CD4-positive, alpha-beta T cell (primary cell): ENCODE measurements at regions not wholly inside any gene's neighbourhood (a gene's known extent, or its start where the extent isn't known, plus 50 kb on each side); places are given as distances from the start of the nearest gene placed in this dataset.
"Not testable (repeated sequence)": the region's sequence is repeated elsewhere in the genome, so short reads cannot be mapped to it uniquely, and the experiment has no call there.

Source experiments
- ATAC-seq: fragments of 200-7000 bp; cut with Tn5 transposase; one replicate; pipeline ENCODE4 v1.10.0; 2022; ENCODE audit warnings: mild to moderate bottlenecking; ENCODE audit not compliant: poor library complexity
- CTCF ChIA-PET: fragments of 350-600 bp; sonication (Branson Sonifier 250); formaldehyde crosslinking; loops from one replicate; lab custom pipeline; 2021; ENCODE audit warnings: antibody characterized with exemption, inconsistent platforms; lab: Charles Lee
- POLR2A ChIA-PET: fragments of 350-600 bp; sonication (Branson Sonifier 250); formaldehyde crosslinking; loops from one replicate; lab custom pipeline; 2021; ENCODE audit warnings: antibody characterized with exemption, inconsistent platforms; lab: Charles Lee
- DNase-seq, 14 experiments: peaks; one replicate each; pipeline ENCODE4 v3.0.0-alpha.2; 2013 to 2020; ENCODE audit warnings: mixed read lengths in 2 of 14
- H3K27ac ChIP-seq, 2 donors: one replicate each; pipeline versions ENCODE4 v1.5.1 to v1.7.0; 2013; ENCODE audit warnings: low read length in 2 of 2, low read depth in 1 of 2, mild to moderate bottlenecking in 1 of 2
- H3K27me3 ChIP-seq, 2 experiments: 1 replicate in 1 of 2; 2 replicates in 1 of 2; pipeline versions ENCODE4 v1.6.1 to v1.7.0; 2013; ENCODE audit warnings: low read length in 2 of 2, control low read depth in 1 of 2, mild to moderate bottlenecking in 1 of 2, moderate library complexity in 1 of 2; ENCODE audit not compliant: insufficient read depth in 2 of 2, control insufficient read depth in 1 of 2
- H3K36me3 ChIP-seq: one replicate; pipeline ENCODE4 v1.6.1; 2013; ENCODE audit warnings: low read length, control low read depth; ENCODE audit not compliant: insufficient read depth
- H3K4me1 ChIP-seq: one replicate; pipeline ENCODE4 v1.6.1; 2013; ENCODE audit warnings: low read length, control low read depth; ENCODE audit not compliant: insufficient read depth
- H3K4me3 ChIP-seq: one replicate; pipeline ENCODE4 v1.5.1; 2013; ENCODE audit warnings: mild to moderate bottlenecking, low read length, moderate library complexity
- H3K9me3 ChIP-seq, 2 experiments: 1 replicate in 1 of 2; 2 replicates in 1 of 2; pipeline versions ENCODE4 v1.6.1 to v1.7.0; 2013; ENCODE audit warnings: low read length in 2 of 2, mild to moderate bottlenecking in 2 of 2, control low read depth in 1 of 2, moderate library complexity in 1 of 2; ENCODE audit not compliant: control insufficient read depth in 1 of 2, insufficient read depth in 1 of 2
- H3K27ac Mint-ChIP-seq: one replicate; pipeline ENCODE4 v1.8.0; 2020; ENCODE audit warnings: mixed read lengths
- H3K27me3 Mint-ChIP-seq: one replicate; pipeline ENCODE4 v1.8.0; 2021; ENCODE audit warnings: mixed read lengths
- H3K36me3 Mint-ChIP-seq: one replicate; pipeline ENCODE4 v1.8.0; 2021; ENCODE audit warnings: low read depth, mixed read lengths
- H3K4me1 Mint-ChIP-seq: one replicate; pipeline ENCODE4 v1.8.0; 2021; ENCODE audit warnings: low read depth, mixed read lengths
- H3K4me3 Mint-ChIP-seq: one replicate; pipeline ENCODE4 v1.8.0; 2020; ENCODE audit warnings: mild to moderate bottlenecking, mixed read lengths
- H3K9me3 Mint-ChIP-seq: one replicate; pipeline ENCODE4 v1.8.0; 2020; ENCODE audit warnings: mixed read lengths
- intact Hi-C, 2 experiments: fragments of 100-400 bp; cut with DNase I in 1 of 2; cut with micrococcal nuclease in 1 of 2; formaldehyde crosslinking; loops; one replicate each; pipeline versions ENCODE4 v1.15.1 to v1.9.0; 2023 to 2025; cut with DNase I, micrococcal nuclease

DNA sequence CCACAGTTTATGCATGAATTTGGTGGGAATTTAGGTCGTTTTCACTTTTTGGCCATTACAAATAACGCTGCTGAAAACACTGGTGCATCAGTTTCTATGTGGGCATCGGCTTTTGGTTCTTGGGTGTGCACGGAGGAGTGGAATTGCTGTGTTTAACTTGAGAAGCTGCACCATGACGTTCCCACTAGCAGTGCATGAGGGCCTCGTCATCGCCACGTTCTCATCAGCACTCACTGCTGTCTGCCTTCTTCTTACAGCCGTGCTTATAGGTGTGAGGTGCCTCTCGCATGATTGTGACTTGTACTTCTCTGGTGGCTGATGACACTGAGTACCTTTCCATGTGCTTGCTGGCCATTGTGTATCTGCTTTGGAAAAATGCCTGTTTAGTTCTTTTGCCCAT lies 204.4 kb downstream of the BANP start:
- ATAC-seq, H3K27ac Mint-ChIP-seq, H3K4me3 Mint-ChIP-seq, H3K4me1 Mint-ChIP-seq, H3K27me3 ChIP-seq, H3K36me3 ChIP-seq, CTCF ChIA-PET, POLR2A ChIA-PET, H3K27ac ChIP-seq, intact Hi-C loops, H3K9me3 Mint-ChIP-seq, H3K4me3 ChIP-seq, H3K27me3 Mint-ChIP-seq, DNase-seq, H3K36me3 Mint-ChIP-seq, H3K9me3 ChIP-seq, H3K4me1 ChIP-seq: not testable (repeated sequence)

DNA sequence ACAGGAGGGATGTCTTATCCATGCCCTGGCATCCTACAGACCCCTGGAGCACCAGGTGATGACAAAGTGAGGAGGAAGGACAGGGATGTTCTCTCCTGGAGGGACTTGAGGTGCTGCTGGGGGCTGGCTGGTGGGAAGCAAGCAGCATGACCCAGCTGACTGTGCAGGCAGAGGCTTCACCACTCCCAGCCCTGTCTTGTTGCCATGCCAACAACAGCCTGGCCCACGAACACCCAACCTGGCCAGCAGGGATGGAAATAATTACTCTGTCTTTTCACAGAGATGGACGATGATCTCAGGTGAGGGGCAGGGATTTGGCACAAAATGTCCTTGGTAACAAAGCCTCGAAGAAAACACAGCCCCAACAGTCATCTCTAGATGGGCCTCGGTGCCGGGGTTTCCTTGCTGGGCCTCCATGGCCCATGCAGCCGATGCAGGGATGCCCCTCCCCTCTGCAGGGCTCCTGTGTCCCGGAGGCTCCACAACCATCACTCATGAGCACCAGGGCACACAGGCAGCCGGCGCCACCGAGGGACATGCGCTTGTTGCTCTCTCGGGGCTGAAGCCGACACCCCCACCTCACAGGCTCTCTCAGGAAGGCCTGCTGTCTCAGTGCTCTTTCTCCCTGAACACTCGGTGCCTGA lies 205.5 kb downstream of the BANP start:
- not testable (repeated sequence) for H3K36me3 Mint-ChIP-seq, DNase-seq

DNA sequence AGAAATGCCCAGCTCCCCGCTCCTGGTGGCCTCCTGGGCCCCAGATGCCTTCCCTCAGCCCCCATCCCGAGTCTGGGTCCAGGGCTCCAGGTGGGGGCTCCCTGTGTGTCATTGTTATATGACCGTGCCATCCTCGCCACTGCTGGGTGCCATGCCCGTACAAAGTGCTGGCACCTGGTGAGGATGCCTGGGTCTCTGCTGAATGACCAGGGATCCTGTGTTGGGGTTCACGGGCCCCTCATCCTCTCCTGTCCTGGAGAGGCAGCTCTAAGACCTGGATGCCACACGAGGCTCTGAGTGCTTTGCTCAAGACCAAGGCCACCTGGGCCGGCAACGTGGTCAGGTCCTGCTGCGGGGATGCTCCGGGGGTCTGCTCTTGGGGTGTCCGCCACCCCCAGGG lies 206.5 kb downstream of the BANP start:
- DNase-seq, H3K27ac Mint-ChIP-seq, POLR2A ChIA-PET, CTCF ChIA-PET, H3K36me3 Mint-ChIP-seq, H3K27me3 Mint-ChIP-seq, H3K36me3 ChIP-seq, H3K4me1 Mint-ChIP-seq, H3K27me3 ChIP-seq, H3K4me3 Mint-ChIP-seq, H3K9me3 Mint-ChIP-seq, ATAC-seq, H3K4me1 ChIP-seq, H3K4me3 ChIP-seq, intact Hi-C loops, H3K27ac ChIP-seq, H3K9me3 ChIP-seq: not testable (repeated sequence)

More for the DNA sequence above, 205.5 kb downstream of the BANP start:
- intact Hi-C loops, H3K4me3 Mint-ChIP-seq, H3K4me3 ChIP-seq, H3K27ac ChIP-seq, H3K4me1 Mint-ChIP-seq, H3K36me3 ChIP-seq, H3K27ac Mint-ChIP-seq, H3K27me3 Mint-ChIP-seq, H3K9me3 ChIP-seq, H3K4me1 ChIP-seq, POLR2A ChIA-PET, CTCF ChIA-PET, ATAC-seq, H3K27me3 ChIP-seq, H3K9me3 Mint-ChIP-seq: not testable (repeated sequence)

DNA sequence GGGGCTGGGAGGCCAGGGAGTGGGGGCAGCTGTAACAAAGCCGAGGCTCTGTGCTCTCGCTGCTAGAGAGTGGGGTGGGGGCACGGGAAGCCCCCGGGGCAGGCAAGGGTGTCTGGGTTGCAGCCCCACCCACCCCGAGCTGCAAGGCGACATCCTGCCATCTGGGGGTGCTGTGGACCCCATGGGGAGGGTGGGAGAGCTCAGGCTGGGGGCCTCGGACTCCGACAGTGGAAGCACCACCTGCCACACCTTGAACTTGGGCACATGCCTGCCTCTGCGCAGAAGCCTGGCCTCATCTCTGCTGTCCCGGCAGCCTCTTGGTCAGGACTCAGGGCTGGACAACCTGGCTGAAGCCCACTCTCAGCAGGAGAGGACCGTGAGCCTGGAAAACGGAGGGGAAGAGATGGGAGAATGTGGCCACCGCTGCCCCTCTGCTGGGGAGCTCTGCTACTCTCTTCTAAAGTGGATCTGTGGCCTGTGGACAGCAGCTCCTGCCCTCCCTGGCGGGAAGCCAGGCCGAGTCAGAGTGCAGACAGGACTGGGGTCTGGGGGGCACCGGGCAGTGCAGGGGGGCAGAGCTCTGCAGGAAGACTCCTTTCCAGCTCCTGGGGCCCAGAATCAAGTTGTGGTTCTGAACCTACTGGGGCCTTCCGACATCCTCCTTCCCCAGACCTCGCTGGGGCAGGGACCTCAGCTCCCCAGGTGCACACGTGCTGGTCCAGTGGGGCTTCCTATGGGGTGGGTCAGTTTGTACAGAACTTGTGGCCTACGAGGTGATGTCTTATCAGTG lies 207.2 kb downstream of the BANP start:
- POLR2A ChIA-PET, H3K27me3 Mint-ChIP-seq, DNase-seq, H3K36me3 Mint-ChIP-seq, ATAC-seq, H3K36me3 ChIP-seq, H3K27ac Mint-ChIP-seq, H3K27ac ChIP-seq, H3K9me3 ChIP-seq, H3K4me3 Mint-ChIP-seq, CTCF ChIA-PET, intact Hi-C loops, H3K4me3 ChIP-seq, H3K4me1 Mint-ChIP-seq, H3K9me3 Mint-ChIP-seq, H3K4me1 ChIP-seq, H3K27me3 ChIP-seq: not testable (repeated sequence)

DNA sequence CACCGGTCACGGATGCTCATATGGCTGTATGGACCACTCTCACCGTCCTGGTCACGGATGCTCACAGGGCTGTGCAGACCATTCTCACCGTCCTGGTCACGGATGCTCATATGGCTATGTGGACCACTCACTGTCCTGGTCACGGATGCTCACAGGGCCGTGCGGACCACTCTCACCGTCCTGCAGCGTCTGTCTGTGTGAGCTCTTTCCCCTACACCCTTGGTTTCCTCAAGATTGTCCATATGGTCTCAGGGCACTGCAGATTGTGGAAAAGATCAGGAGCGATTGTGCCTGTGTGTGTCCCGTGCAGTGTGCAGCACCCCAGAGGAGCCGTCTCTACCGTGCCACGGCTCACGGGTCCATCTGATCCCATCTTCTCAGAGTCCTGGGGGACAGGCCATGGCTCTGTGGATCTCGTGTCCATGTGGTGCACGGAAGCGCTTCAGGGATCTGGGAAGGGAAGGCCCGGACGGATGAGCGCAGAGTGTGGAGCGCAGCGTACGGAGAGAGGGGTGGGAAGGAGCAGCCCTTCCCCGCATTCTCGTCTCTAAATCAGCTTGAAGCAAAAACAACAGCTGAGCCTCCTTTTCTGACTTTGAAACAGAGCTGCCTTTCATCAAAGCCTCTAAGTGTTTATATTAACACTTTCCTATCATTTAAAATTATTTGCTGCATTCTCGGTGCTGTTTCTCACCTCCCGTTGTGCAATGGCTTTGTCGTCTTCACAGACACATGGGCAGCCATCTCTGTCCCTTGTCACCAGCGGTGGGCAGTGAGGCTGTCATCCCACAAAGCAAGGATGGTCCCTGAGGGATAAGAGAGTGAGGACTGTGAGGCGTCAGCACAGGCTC lies 208.0 kb downstream of the BANP start:
- POLR2A ChIA-PET, intact Hi-C loops, H3K4me1 Mint-ChIP-seq, ATAC-seq, H3K4me1 ChIP-seq, CTCF ChIA-PET, H3K9me3 ChIP-seq, H3K4me3 Mint-ChIP-seq, H3K36me3 ChIP-seq, H3K27ac Mint-ChIP-seq, H3K4me3 ChIP-seq, DNase-seq, H3K9me3 Mint-ChIP-seq, H3K27ac ChIP-seq, H3K27me3 ChIP-seq, H3K36me3 Mint-ChIP-seq, H3K27me3 Mint-ChIP-seq: not testable (repeated sequence)

DNA sequence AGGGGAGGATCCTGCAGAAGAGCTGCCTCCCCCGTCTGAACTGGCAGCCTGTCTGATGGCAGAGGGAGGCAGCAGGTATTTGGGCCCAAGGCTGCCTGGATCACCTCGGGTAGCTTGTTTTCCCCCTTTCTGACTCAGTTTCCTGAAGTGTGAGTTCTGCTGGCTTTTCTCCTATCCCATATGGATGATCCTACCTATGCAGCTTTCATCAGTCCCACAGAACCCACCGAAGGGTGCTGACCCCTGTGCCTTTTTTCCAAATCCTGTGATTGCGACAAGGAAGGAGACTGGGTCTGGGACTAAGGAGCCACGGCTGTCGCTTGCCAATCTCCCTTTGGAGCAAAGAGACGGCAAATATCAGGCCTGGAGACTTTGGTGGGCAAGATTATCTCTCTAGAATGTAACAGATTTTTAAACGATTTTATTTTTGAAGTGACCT lies 208.7 kb downstream of the BANP start:
- H3K4me1 Mint-ChIP-seq, POLR2A ChIA-PET, H3K27me3 ChIP-seq, H3K36me3 Mint-ChIP-seq, H3K9me3 ChIP-seq, H3K4me3 Mint-ChIP-seq, ATAC-seq, H3K4me1 ChIP-seq, H3K27ac ChIP-seq, H3K27me3 Mint-ChIP-seq, DNase-seq, intact Hi-C loops, H3K27ac Mint-ChIP-seq, H3K4me3 ChIP-seq, H3K36me3 ChIP-seq, H3K9me3 Mint-ChIP-seq, CTCF ChIA-PET: not testable (repeated sequence)
